T-cell (primary cell): ENCODE measurements at regions not wholly inside any gene's neighbourhood (a gene's known extent, or its start where the extent isn't known, plus 50 kb on each side); places are given as distances from the start of the nearest gene placed in this dataset.

Source experiments
- ATAC-seq, 4 experiments: fragments of 200-7000 bp in 3 of 4; fragments of 150-1000 bp in 1 of 4; cut with Tn5 transposase; replicated peaks in 1 of 4; 1 replicate in 3 of 4; 2 replicates in 1 of 4; pipeline ENCODE4 v1.10.0; 2021; ENCODE audit warnings: moderate library complexity in 3 of 4, mild to moderate bottlenecking in 2 of 4, moderate number of reproducible peaks in 1 of 4
- CTCF ChIA-PET, 2 donors: fragments of 300-600 bp; sonication (Branson Sonifier 250); formaldehyde crosslinking; loops; one replicate each; lab custom pipeline; 2022; ENCODE audit warnings: antibody characterized with exemption in 2 of 2; lab: Charles Lee
- POLR2A ChIA-PET, 2 donors: fragments of 300-600 bp; sonication (Branson Sonifier 250); formaldehyde crosslinking; loops; one replicate each; lab custom pipeline; 2022; ENCODE audit warnings: antibody characterized with exemption in 2 of 2; lab: Charles Lee
- DNase-seq, 35 experiments: peaks; one replicate each; pipeline versions ENCODE4 v3.0.0 to v3.0.0-alpha.2; 2013 to 2023
- H3K27ac ChIP-seq: one replicate; pipeline ENCODE4 v1.5.1; 2013; ENCODE audit warnings: low read length
- H3K27me3 ChIP-seq, 2 experiments: replicated peaks in 1 of 2; 1 replicate in 1 of 2; 2 replicates in 1 of 2; pipeline versions ENCODE4 v1.6.1 to v1.7.0; 2013; ENCODE audit warnings: low read length in 1 of 2, mixed read lengths in 1 of 2; ENCODE audit not compliant: control insufficient read depth in 2 of 2, insufficient read depth in 2 of 2; ENCODE audit errors: extremely low read depth in 1 of 2
- H3K36me3 ChIP-seq, 2 donors: 1 replicate in 1 of 2; 2 replicates in 1 of 2; pipeline versions ENCODE4 v1.6.1 to v1.7.0; 2013; ENCODE audit warnings: low read length in 1 of 2; ENCODE audit not compliant: control insufficient read depth in 2 of 2, insufficient read depth in 1 of 2; ENCODE audit errors: extremely low read depth in 1 of 2
- H3K4me1 ChIP-seq, 2 experiments: 1 replicate in 1 of 2; 2 replicates in 1 of 2; pipeline versions ENCODE4 v1.6.1 to v1.7.0; 2013; ENCODE audit warnings: low read length in 2 of 2, mixed read lengths in 1 of 2; ENCODE audit not compliant: insufficient read depth in 2 of 2, control insufficient read depth in 1 of 2; ENCODE audit errors: extremely low read depth in 1 of 2
- H3K4me3 ChIP-seq, 2 donors: 1 replicate in 1 of 2; 2 replicates in 1 of 2; pipeline versions ENCODE4 v1.5.1 to v1.7.0; 2013; ENCODE audit warnings: mild to moderate bottlenecking in 2 of 2, low read length in 1 of 2, moderate library complexity in 1 of 2; ENCODE audit not compliant: control insufficient read depth in 1 of 2; ENCODE audit errors: extremely low read depth in 1 of 2
- H3K9me3 ChIP-seq: 2 replicates; pipeline ENCODE4 v1.7.0; 2013
- H3K27ac Mint-ChIP-seq, 2 donors: one replicate each; pipeline ENCODE4 v1.8.0; 2020 to 2021; ENCODE audit warnings: mild to moderate bottlenecking in 2 of 2, mixed read lengths in 2 of 2
- H3K27me3 Mint-ChIP-seq, 2 donors: one replicate each; pipeline ENCODE4 v1.8.0; 2021 to 2022; ENCODE audit warnings: mixed read lengths in 2 of 2
- H3K36me3 Mint-ChIP-seq: one replicate; pipeline ENCODE4 v1.8.0; 2021; ENCODE audit warnings: mixed read lengths
- H3K4me1 Mint-ChIP-seq, 3 donors: one replicate each; pipeline ENCODE4 v1.8.0; 2020 to 2022; ENCODE audit warnings: mixed read lengths in 3 of 3, mild to moderate bottlenecking in 1 of 3
- H3K4me3 Mint-ChIP-seq, 3 donors: one replicate each; pipeline ENCODE4 v1.8.0; 2020 to 2022; ENCODE audit warnings: mild to moderate bottlenecking in 3 of 3, mixed read lengths in 3 of 3, moderate library complexity in 3 of 3
- H3K9me3 Mint-ChIP-seq, 3 donors: one replicate each; pipeline ENCODE4 v1.8.0; 2020 to 2022; ENCODE audit warnings: mixed read lengths in 3 of 3
- WGBS: methylation state at CpG from one replicate; pipeline ENCODE4 v1.1.5; 2013; ENCODE audit warnings: missing lambda C conversion rate; ENCODE audit not compliant: insufficient coverage; 5-methylcytosine and 5-hydroxymethylcytosine counted together

- Mint-ChIP-seq H3K9me3 (no peaks in the 10 kb centered on the region), H3K27me3 (peaks cover 0 to 3% of the 10 kb centered on the region in 2 donors), H3K27ac (no peak overlapping the region), H3K4me1 (no peaks in the 10 kb centered on the region), H3K4me3 (no peak overlapping the region), H3K36me3 (no peaks in the 10 kb centered on the region)
- Histone ChIP-seq H3K4me3 (no peak overlapping the region), H3K4me1 (no peaks in the 10 kb centered on the region), H3K36me3 (no peaks in the 10 kb centered on the region), H3K27me3 (no peaks in the 10 kb centered on the region), H3K9me3 (no peaks in the 10 kb centered on the region), H3K27ac (no peak overlapping the region)
- ChIA-PET CTCF (interaction anchor here in 1 of 2 donors (0.5 kb wide), 1 partner anchor 213 kb away, joined by 3 read pairs; no protein-coding TSS in a partner anchor), POLR2A (no interaction called here)
- ATAC-seq (no peak), DNase-seq (no peak)
- 73% methylated on average over 1 of the region's 1 CpG for WGBS
Observed at GRCh38 chr6:134609716-134610261, 291.9 kb upstream of the SGK1 start.

- H3K36me3 ChIP-seq: no peaks in the 10 kb centered on the region
- no peaks in the 10 kb centered on the region for H3K4me1 Mint-ChIP-seq
- CTCF ChIA-PET: no interaction called here
- H3K9me3 Mint-ChIP-seq: no peaks in the 10 kb centered on the region
- ATAC-seq (no peak), DNase-seq (no peak)
- no peak overlapping the region for H3K27ac Mint-ChIP-seq
- no peak overlapping the region for H3K4me3 ChIP-seq
- peaks cover 0 to 5% of the 10 kb centered on the region in 2 donors for H3K27me3 Mint-ChIP-seq
- no peaks in the 10 kb centered on the region for H3K4me1 ChIP-seq
- H3K27me3 ChIP-seq: peaks cover 0 to 7% of the 10 kb centered on the region in 2 experiments
- POLR2A ChIA-PET: no interaction called here
- no peaks in the 10 kb centered on the region for H3K9me3 ChIP-seq
- no peak overlapping the region for H3K27ac ChIP-seq
- WGBS: 73% methylated on average over 1 of the region's 1 CpG
- H3K36me3 Mint-ChIP-seq: no peaks in the 10 kb centered on the region
- H3K4me3 Mint-ChIP-seq: no peak overlapping the region
Observed at GRCh38 chr6:134607411-134607810, 289.5 kb upstream of the SGK1 start.

GRCh38 chr6:134605034-134605433 is 287.1 kb upstream of the SGK1 start:
- H3K27ac Mint-ChIP-seq: no peak overlapping the region
- H3K4me1 Mint-ChIP-seq: no peaks in the 10 kb centered on the region
- no peak for DNase-seq
- H3K36me3 Mint-ChIP-seq: no peaks in the 10 kb centered on the region
- H3K9me3 Mint-ChIP-seq: peaks cover 5 to 9% (median 8%) of the 10 kb centered on the region in 3 donors
- WGBS: 86% methylated on average over 9 of the region's 10 CpGs
- CTCF ChIA-PET: no interaction called here
- no peak overlapping the region for H3K27ac ChIP-seq
- no peaks in the 10 kb centered on the region for H3K9me3 ChIP-seq
- peaks cover 0 to 5% of the 10 kb centered on the region in 2 donors for H3K27me3 Mint-ChIP-seq
- no peaks in the 10 kb centered on the region for H3K36me3 ChIP-seq
- H3K4me3 Mint-ChIP-seq: no peak overlapping the region
- ATAC-seq: no peak
- POLR2A ChIA-PET: no interaction called here
- no peak overlapping the region for H3K4me3 ChIP-seq
- H3K4me1 ChIP-seq: no peaks in the 10 kb centered on the region
- H3K27me3 ChIP-seq: peaks cover 0 to 7% of the 10 kb centered on the region in 2 experiments

- Histone ChIP-seq H3K9me3 (no peaks in the 10 kb centered on the region), H3K4me3 (no peak overlapping the region), H3K27ac (no peak overlapping the region), H3K4me1 (no peaks in the 10 kb centered on the region), H3K27me3 (peaks cover 0 to 7% of the 10 kb centered on the region in 2 experiments), H3K36me3 (no peaks in the 10 kb centered on the region)
- ChIA-PET CTCF (no interaction called here), POLR2A (interaction anchor here in 1 of 2 donors (0.7 kb wide), 1 partner anchor 297 kb away, joined by 3 read pairs; no protein-coding TSS in a partner anchor)
- Mint-ChIP-seq H3K9me3 (peaks cover 5 to 9% (median 8%) of the 10 kb centered on the region in 3 donors), H3K36me3 (no peaks in the 10 kb centered on the region), H3K4me3 (no peak overlapping the region), H3K27me3 (peaks cover 0 to 5% of the 10 kb centered on the region in 2 donors), H3K27ac (no peak overlapping the region), H3K4me1 (no peaks in the 10 kb centered on the region)
- ATAC-seq: no peak
- 78% methylated on average over 13 of the region's 20 CpGs for WGBS
- DNase-seq: no peak
Observed at GRCh38 chr6:134604014-134604676, 286.2 kb upstream of the SGK1 start.

DNA sequence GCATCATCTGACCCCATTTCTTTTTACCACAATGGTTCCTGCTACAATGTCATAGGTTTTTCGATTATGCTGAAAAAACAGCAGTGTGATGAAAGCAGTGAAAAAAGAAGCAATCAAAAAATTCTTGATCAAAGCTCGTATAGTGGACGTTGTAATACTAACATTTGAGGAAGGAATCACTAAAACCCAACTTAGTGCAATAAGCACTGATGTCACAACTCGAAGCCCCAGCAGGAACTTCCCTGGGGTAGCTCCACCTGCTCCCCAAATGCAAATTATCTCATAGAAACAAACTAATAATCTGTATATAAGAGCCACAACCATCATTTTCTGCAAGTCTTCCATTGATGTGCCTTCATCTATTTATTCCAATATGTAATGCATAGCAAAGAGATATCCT is 285.6 kb upstream of the SGK1 start:
- no CpG with 5 or more reads among the region's 4 CpGs for WGBS
- H3K4me3 Mint-ChIP-seq: no peak overlapping the region
- H3K4me3 ChIP-seq: no peak overlapping the region
- ChIA-PET POLR2A (interaction anchor here in 1 of 2 donors (0.7 kb wide), 1 partner anchor 296 kb away, joined by 3 read pairs; no protein-coding TSS in a partner anchor), CTCF (no interaction called here)
- no peaks in the 10 kb centered on the region for H3K36me3 Mint-ChIP-seq
- ATAC-seq (no peak), DNase-seq (no peak)
- peaks cover 5 to 9% (median 8%) of the 10 kb centered on the region in 3 donors for H3K9me3 Mint-ChIP-seq
- no peak overlapping the region for H3K27ac Mint-ChIP-seq
- H3K36me3 ChIP-seq: no peaks in the 10 kb centered on the region
- H3K4me1 Mint-ChIP-seq: no peaks in the 10 kb centered on the region
- no peaks in the 10 kb centered on the region for H3K9me3 ChIP-seq
- H3K27me3 Mint-ChIP-seq: peaks cover 0 to 5% of the 10 kb centered on the region in 2 donors
- no peak overlapping the region for H3K27ac ChIP-seq
- H3K27me3 ChIP-seq: peaks cover 0 to 7% of the 10 kb centered on the region in 2 experiments
- H3K4me1 ChIP-seq: no peaks in the 10 kb centered on the region

DNA sequence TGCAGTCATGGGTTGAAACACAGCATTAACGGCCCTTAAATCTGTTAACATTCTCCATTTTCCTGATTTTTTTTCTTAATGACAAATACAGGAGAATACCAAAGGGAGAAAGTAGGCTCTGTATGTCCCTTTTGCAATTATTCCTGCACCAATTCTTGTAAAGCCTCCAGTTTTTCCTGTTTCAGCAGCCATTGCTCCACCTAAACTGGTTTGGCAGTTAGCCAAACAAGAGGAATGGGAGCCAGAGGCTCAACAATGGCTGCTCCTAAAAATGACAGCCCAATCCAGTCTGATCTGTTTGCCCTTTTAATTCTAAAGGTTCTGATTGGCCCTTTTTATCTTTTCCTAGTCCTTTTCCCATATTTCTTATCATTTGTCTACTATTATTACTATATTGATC is 284.2 kb upstream of the SGK1 start:
- no peaks in the 10 kb centered on the region for H3K36me3 ChIP-seq
- no CpG with 5 or more reads among the region's 1 CpG for WGBS
- peaks cover 5 to 9% (median 8%) of the 10 kb centered on the region in 3 donors for H3K9me3 Mint-ChIP-seq
- ChIA-PET CTCF (no interaction called here), POLR2A (no interaction called here)
- H3K4me1 Mint-ChIP-seq: no peaks in the 10 kb centered on the region
- H3K36me3 Mint-ChIP-seq: no peaks in the 10 kb centered on the region
- H3K4me3 ChIP-seq: no peak overlapping the region
- H3K9me3 ChIP-seq: no peaks in the 10 kb centered on the region
- H3K27me3 Mint-ChIP-seq: peaks cover 0 to 5% of the 10 kb centered on the region in 2 donors
- H3K4me1 ChIP-seq: no peaks in the 10 kb centered on the region
- no peak overlapping the region for H3K27ac ChIP-seq
- H3K27ac Mint-ChIP-seq: no peak overlapping the region
- no peak for ATAC-seq
- DNase-seq: no peak
- H3K4me3 Mint-ChIP-seq: no peak overlapping the region
- peaks cover 0 to 7% of the 10 kb centered on the region in 2 experiments for H3K27me3 ChIP-seq
